ENCODE measurements at regions not wholly inside any gene's neighbourhood (a gene's known extent, or its start where the extent isn't known, plus 50 kb on each side); places are given as distances from the start of the nearest gene placed in this dataset.

GRCh38 chr16:64162613-64163375 is 959.1 kb downstream of the CDH11 start:
- TF ChIP-seq CTCF (IDR thresholded peaks at IDR 0.05) = no peak
- no peak for TF ChIP-seq POLR2A (IDR thresholded peaks at IDR 0.05)
